Glomerular visceral epithelial cell (primary cell): ENCODE measurements at regions not wholly inside any gene's neighbourhood (a gene's known extent, or its start where the extent isn't known, plus 50 kb on each side); places are given as distances from the start of the nearest gene placed in this dataset.

Source experiments
- DNase-seq: peaks from one replicate; pipeline ENCODE4 v3.0.0-alpha.2; 2016; ENCODE audit errors: extremely low spot score

GRCh38 chr1:81158592-81158991, 642.1 kb upstream of the ADGRL2 start:
- no peak for DNase-seq

GRCh38 chr1:81157686-81158085, 643.0 kb upstream of the ADGRL2 start:
- DNase-seq = no peak

DNA sequence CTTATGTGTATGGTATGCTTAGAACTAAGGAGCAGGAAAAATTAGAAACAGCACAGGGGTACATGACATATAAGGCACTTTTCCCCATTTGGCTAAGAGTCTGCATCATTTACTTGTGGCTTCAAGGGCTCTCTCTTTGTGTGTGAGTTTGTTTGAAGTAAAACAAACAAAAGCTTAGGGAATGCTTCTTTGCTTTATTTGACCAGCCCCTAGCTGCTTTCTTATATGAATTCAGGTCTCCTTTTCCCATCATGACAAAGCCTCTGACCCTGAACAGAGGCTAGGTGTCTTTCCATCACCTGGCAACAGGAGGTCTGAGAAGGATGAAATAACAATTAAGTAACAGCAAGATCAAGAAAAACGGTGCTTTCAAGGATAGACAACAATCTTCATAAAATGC, 643.8 kb upstream of the ADGRL2 start:
- no peak for DNase-seq

DNA sequence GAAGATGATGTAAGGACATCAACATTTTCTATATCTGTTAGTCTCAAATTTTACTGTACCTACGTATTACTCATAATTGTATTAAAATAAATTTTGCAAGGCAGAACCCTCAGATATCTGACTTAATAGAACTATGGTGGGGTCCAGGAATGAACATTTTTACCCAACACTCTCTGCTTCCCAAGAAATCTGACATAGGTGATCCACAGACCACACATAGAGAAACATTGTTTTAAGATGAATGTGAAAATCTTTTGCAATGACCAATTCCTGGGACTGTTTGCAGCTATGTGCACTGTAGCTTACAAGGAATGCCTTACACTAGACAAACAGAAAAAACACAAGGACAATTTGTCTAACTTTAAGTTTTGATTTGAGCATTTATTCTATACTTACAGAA, 645.6 kb upstream of the ADGRL2 start:
- peak; percentile 12 for DNase-seq

DNA sequence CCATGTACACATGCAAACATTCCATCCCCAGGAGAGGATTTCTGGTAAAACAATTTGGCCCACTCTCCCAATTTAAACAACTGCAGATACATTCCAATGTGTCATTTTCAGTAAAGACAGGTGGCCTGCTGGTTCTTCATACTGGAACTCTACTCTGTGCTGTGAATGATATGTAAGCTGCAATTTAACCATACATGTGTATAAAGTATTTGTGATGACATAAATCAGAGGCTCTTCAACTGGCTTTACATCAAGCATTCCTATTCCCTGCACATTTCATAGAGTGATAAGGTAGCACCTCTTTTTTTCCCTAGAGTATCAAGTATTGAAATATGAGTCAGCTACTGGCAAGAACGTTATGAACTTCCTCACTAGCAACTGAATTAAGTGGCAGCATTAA, 649.5 kb upstream of the ADGRL2 start:
- DNase-seq = no peak

GRCh38 chr1:81149649-81150325, 650.9 kb upstream of the ADGRL2 start:
- DNase-seq = no peak

GRCh38 chr1:81144240-81144825, 656.4 kb upstream of the ADGRL2 start:
- DNase-seq = no peak

DNA sequence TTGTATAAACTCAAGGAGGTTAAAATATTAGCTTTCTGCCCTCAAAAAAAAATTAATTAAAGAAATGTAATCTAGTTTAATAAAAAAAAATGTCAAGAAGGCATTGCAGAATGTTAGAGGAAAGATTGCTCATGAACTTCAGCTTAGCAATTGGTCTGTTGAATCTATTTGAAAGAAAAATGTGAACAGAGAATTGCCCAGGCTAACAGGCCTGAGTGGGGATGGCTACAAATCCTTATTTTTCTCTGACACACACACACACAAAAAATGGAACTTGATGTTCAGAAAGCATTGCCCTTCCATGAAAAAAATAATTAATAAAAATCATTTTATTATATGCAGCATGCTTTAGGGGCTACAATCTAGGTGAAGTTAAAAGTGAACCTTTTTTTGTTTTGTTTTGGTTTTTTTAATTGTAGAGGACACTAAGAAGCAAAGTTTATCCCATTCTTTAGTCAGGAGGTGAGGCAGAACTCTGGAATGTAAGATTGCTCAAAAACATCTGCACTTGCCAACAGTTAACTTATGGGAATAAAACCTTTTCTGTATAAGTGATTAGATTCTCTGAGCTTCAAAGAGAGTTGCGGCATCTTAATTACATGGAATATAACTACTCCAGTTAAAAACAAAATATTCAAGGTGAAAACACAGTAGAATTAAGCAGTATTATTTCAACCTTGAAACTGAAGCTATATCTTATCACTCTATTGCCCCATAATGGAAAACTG, 658.5 kb upstream of the ADGRL2 start:
- DNase-seq = peak; percentile 23

DNA sequence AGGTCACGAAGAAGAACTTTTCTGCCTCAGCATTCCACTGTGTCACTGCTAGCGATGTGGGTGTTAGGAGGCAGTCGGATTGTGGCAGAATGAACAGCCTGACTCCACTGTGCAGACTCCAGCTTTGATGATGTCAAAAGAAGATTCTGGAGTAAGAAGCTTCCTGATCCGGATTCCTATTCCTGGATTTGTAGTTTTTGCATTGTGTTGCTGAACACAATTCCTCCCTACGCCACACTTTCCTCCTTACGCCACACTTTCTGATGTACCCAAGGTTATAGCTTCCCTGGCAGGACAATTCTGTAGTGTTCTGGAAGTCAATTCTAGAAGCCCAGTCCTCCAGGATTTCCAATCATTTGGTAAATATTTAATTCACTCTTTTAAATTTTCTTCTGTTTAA, 665.2 kb upstream of the ADGRL2 start:
- no peak for DNase-seq

DNA sequence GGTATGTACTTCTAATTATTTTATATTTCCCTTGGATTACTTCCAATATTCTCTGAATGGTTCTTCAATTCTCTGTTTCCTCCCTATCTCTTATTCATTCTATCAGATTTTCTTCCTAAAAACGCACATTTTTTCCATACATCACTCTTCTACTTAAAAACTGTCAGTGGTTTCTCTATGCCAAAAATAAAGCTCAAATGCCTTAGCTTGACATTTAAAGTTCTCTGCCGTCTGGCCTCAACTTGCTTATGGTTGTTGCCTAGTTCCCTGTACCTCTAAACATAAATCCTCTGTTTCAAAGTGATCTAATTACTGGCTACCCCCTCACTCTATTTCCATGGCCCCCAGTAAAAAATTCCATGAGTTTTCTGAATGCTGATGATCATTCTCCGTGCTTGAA, 671.0 kb upstream of the ADGRL2 start:
- DNase-seq = no peak

GRCh38 chr1:81129366-81129765, 671.4 kb upstream of the ADGRL2 start:
- no peak for DNase-seq

GRCh38 chr1:81128079-81128478, 672.7 kb upstream of the ADGRL2 start:
- no peak for DNase-seq

DNA sequence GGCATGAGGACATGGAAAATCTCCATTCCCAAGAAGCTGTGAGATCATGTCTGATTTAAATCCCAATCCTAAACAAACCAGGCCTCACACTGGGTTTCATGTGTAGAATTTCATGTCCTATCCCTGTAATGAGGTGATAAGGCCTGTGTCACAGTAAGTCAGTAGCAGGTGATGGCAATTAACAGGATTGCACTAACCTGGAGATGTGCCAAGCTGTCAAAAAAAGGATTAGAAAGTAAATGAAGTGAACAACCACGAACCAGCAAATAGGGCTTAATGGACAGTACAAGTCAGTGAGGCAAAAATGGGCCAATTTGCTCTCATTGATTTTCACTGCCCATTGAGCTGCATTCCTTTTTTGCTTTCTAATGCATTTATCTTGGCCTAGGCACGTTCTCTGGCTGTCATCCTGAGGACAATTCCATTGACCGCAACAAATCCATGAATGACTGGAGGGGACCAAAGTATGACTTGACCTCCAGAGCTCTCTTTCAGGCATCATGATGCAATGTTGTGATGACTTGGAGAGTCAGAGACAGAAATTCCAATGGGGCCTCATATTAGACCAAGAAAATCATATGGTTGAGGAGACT, 673.6 kb upstream of the ADGRL2 start:
- peak; percentile 77 for DNase-seq

GRCh38 chr1:81125672-81126071, 675.1 kb upstream of the ADGRL2 start:
- no peak for DNase-seq

DNA sequence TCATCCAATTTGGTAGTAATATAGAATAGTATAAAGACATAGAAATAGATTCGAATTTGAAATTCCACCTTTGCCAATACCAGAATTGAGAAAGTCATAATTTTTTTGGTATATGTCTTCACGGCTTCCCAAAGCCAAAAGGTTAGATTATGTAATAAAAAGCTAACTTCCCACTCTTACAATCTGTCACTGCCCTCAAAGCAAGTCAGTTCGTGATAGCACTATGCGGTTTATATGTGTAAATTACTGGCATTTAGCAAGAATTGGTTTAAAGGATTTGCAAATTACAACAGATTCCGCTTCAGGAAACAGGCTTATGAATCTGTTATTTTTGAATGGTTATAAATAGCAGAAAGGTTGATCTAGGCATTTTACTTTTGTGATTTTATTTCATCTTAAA, 679.4 kb upstream of the ADGRL2 start:
- no peak for DNase-seq

- DNase-seq = no peak
Observed at GRCh38 chr1:81119319-81119718, 681.4 kb upstream of the ADGRL2 start.

DNA sequence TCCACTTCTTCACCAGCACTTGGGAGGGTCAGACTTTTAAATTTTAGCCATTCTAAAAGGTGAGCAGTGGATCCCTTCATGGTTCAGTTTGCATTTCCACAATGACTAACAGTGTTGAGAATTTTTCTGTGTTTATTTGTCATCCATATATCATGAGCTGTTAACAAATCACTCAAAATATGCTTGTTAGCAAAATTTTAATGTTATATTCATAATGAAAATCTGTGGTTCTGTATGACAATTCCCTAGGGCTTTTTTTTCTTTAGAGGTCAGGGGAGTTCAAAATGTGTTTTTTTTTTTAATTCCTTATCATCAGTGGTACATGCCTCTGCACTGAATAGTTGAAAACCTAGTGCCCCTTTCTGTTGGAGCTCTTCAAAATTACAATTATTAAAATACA, 682.2 kb upstream of the ADGRL2 start:
- no peak for DNase-seq

- DNase-seq = no peak
Observed at GRCh38 chr1:81115422-81115821, 685.3 kb upstream of the ADGRL2 start.

- no peak for DNase-seq
Observed at GRCh38 chr1:81114191-81114590, 686.5 kb upstream of the ADGRL2 start.

- DNase-seq = peak; percentile 54
Observed at GRCh38 chr1:81113688-81114087, 687.0 kb upstream of the ADGRL2 start.

DNA sequence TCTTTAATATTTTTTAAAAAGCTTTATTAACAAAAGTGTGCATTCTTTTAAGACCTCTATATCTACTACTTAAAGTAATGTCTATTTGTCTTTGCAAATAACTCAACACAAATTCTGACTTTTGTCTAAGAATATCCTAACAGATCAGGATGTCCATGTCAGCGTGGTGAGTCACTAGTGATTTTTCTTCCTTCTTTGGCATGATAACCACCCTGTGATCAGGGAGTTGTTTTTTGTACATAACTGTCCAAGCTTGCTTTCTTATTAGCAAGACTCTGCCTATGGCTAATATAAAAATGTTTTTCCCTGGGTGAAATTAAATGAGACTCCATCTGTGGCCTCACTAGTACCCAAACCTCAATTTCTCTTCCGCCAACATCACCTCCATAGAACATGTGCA, 688.9 kb upstream of the ADGRL2 start:
- DNase-seq = peak; percentile 26

DNA sequence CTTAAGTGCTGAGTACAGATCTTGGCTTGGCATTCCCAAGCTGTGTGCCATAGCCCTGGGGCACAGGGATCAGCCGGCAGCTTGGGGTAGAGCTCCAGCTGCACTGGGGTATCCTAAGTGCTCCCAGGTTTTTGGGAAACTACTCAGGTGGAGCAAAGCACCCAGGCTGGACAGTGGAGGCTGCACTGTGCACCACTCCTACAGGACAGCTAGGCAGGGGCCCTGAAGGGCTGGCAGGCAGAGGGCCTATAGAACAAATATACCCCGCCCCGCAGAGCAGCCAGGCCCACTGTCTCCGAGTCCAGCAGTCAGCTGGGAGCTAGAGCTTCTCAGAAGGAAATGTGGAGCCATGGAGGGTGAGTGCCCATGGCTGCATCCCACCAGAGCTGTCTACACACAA, 691.7 kb upstream of the ADGRL2 start:
- DNase-seq = no peak

- DNase-seq = no peak
Observed at GRCh38 chr1:81097860-81098259, 702.9 kb upstream of the ADGRL2 start.
